Calu3 (cell line): ENCODE measurements at regions not wholly inside any gene's neighbourhood (a gene's known extent, or its start where the extent isn't known, plus 50 kb on each side); places are given as distances from the start of the nearest gene placed in this dataset.

Source experiments
- BruUV-seq: library from RNA; stranded (reverse); fragments of 400-500 nt; replicated peaks from 2 replicates; lab custom pipeline; 2021; lab: Mats Ljungman, UMichigan
- CTCF ChIA-PET: fragments of 300-600 bp; sonication (Branson Sonifier 250); formaldehyde crosslinking; loops from one replicate; lab custom pipeline; 2022; ENCODE audit warnings: antibody characterized with exemption; lab: Charles Lee
- DNase-seq: peaks from one replicate; pipeline ENCODE4 v3.0.0; 2022
- H3K27ac Mint-ChIP-seq: one replicate; pipeline ENCODE4 v1.8.0; 2022; ENCODE audit warnings: mixed read lengths; ENCODE audit not compliant: unreplicated experiment
- H3K27me3 Mint-ChIP-seq: one replicate; pipeline ENCODE4 v1.8.0; 2022; ENCODE audit warnings: mixed read lengths; ENCODE audit not compliant: unreplicated experiment
- H3K36me3 Mint-ChIP-seq: one replicate; pipeline ENCODE4 v1.8.0; 2022; ENCODE audit warnings: mild to moderate bottlenecking, moderate library complexity, mixed read lengths; ENCODE audit not compliant: insufficient read depth, unreplicated experiment
- H3K4me1 Mint-ChIP-seq: one replicate; pipeline ENCODE4 v1.8.0; 2022; ENCODE audit warnings: mild to moderate bottlenecking, low read depth, mixed read lengths; ENCODE audit not compliant: unreplicated experiment
- H3K4me3 Mint-ChIP-seq: one replicate; pipeline ENCODE4 v1.8.0; 2022; ENCODE audit warnings: mild to moderate bottlenecking, low read depth, moderate library complexity, mixed read lengths; ENCODE audit not compliant: unreplicated experiment
- H3K9me3 Mint-ChIP-seq: one replicate; pipeline ENCODE4 v1.8.0; 2022; ENCODE audit warnings: low read depth, mixed read lengths; ENCODE audit not compliant: unreplicated experiment
- intact Hi-C: fragments of 100-400 bp; cut with micrococcal nuclease; formaldehyde crosslinking; loops from one replicate; pipeline ENCODE4 v1.10.0; 2022; ENCODE audit not compliant: unreplicated experiment
- TF ChIP-seq, protein P1 (sequence below): fragments of 200-600 bp; IDR thresholded peaks from one replicate; pipeline ENCODE4 v1.8.0; 2022; ENCODE audit warnings: antibody characterized with exemption; ENCODE audit not compliant: unreplicated experiment

DNA sequence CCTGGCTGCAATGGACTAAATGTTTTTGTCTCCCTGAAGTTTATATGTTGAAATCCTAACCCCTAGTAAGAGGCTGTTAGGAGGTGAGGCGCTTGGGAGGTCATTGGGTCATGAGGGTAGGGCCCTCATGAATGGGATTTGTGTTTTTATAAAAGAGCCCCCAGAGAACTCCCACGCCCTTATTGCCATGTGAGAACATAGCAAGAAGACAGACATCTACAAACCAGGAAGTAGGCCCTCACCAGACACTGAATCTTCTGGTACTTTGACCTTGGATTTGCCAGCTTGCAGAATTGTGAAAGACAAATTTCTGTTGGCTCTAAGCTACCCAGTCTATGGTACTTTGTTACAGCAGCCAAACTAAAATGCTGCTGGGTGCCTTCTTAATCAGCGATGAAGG lies 96.1 kb upstream of the SPATA13 start:
- TF ChIP-seq, protein P1, sequence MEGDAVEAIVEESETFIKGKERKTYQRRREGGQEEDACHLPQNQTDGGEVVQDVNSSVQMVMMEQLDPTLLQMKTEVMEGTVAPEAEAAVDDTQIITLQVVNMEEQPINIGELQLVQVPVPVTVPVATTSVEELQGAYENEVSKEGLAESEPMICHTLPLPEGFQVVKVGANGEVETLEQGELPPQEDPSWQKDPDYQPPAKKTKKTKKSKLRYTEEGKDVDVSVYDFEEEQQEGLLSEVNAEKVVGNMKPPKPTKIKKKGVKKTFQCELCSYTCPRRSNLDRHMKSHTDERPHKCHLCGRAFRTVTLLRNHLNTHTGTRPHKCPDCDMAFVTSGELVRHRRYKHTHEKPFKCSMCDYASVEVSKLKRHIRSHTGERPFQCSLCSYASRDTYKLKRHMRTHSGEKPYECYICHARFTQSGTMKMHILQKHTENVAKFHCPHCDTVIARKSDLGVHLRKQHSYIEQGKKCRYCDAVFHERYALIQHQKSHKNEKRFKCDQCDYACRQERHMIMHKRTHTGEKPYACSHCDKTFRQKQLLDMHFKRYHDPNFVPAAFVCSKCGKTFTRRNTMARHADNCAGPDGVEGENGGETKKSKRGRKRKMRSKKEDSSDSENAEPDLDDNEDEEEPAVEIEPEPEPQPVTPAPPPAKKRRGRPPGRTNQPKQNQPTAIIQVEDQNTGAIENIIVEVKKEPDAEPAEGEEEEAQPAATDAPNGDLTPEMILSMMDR: no peak
- no peaks in the 10 kb centered on the region for H3K9me3 Mint-ChIP-seq
- no peak overlapping the region for H3K4me3 Mint-ChIP-seq
- DNase-seq: no peak
- intact Hi-C loops: no loop called here
- no peaks in the 10 kb centered on the region for H3K4me1 Mint-ChIP-seq
- CTCF ChIA-PET: interaction anchor here (0.6 kb wide), 1 partner anchor 154 kb away, joined by 8 read pairs; no protein-coding TSS in a partner anchor
- H3K27me3 Mint-ChIP-seq: no peaks in the 10 kb centered on the region
- H3K36me3 Mint-ChIP-seq: no peaks in the 10 kb centered on the region
- no peak overlapping the region for H3K27ac Mint-ChIP-seq
- BruUV-seq: no TSS peak

DNA sequence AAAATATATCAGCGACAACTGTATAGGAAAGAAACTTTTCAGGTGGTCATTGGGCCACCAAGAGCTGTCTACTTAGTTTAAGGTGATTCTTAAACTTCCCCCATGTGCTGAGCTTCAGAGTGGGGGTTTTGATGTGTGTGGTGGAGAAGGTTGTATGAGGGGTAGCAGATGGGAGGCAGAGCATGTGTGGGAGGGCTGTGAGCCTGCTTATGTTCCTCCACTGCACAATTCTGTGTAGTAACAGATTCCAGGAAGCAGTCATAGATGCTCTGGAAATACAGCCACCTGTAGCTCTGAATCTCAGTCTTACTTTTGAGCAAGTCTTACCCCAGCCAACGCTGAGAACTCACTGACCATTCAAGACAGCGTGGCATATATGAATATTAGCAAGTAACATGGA lies 95.3 kb upstream of the SPATA13 start:
- Mint-ChIP-seq H3K9me3 (no peaks in the 10 kb centered on the region), H3K4me3 (no peak overlapping the region), H3K36me3 (no peaks in the 10 kb centered on the region), H3K27me3 (no peaks in the 10 kb centered on the region), H3K27ac (no peak overlapping the region), H3K4me1 (no peaks in the 10 kb centered on the region)
- BruUV-seq: no TSS peak
- TF ChIP-seq, protein P1: no peak
- intact Hi-C loops: no loop called here
- DNase-seq: no peak
- CTCF ChIA-PET: no interaction called here

DNA sequence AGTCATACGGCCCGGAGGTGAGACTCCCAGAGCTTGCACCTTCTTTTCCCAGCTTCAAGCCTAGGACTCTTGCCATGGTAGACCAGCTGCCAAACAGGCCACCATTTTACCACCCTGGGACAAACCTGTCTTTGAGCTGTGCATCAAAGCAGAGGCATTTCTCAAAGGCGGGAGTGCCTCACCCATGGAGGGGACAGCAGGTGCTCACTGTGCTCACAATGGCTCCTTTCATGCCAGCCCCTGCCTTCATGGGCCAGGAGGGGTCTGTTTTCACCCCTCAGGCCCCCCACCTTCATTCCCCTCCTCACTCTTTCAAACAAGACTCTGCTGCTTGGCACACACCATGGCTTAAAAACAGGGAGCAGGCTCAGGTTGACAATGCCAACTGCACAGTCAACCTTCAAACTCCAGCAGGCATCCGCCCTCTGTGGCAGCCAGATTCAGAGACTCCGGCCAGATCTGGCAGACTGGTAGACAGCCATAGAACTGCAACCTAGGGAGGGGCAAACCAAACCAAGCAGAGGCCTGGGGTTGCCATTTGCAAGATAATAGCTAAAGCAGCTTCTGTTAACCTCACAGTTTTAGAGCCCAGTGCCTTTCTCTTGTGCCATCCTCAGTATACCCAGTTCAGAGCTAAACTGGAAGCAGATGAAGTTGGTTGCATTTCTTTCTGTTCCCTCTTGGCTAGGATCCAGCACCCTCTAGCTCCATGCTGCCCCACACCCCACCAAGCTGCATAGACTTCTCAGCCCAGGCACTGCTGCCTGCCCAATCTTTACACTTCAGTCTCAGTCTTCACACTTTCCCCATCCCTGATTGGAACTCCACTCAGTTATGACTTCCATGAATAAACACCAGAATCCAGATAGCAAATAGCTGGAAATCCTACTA lies 93.9 kb upstream of the SPATA13 start:
- Mint-ChIP-seq H3K27me3 (no peaks in the 10 kb centered on the region), H3K4me3 (no peak overlapping the region), H3K36me3 (no peaks in the 10 kb centered on the region), H3K4me1 (peaks cover 5% of the 10 kb centered on the region), H3K9me3 (no peaks in the 10 kb centered on the region), H3K27ac (no peak overlapping the region)
- TF ChIP-seq, protein P1: no peak
- no peak for DNase-seq
- CTCF ChIA-PET: no interaction called here
- intact Hi-C loops: no loop called here
- BruUV-seq: no TSS peak

DNA sequence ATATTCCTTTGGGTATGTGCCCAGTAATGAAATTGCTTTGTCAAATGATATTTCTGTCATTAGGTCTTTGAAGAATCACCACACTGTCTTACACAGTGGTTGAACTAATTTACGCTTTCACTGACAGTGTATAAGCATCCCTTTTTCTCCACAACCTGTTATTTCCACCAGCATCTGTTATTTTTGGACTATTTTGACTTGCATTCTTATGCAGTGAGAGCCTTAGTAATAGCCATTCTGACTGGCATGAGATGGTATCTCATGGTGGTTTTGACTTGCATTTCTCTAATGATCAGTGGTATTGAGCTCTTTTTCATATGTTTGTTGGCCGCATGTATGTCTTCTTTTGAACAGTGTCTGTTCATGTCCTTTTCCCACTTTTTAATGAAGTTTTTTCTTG lies 92.0 kb upstream of the SPATA13 start:
- intact Hi-C loops: no loop called here
- TF ChIP-seq, protein P1: no peak
- no peak for DNase-seq
- Mint-ChIP-seq H3K9me3 (no peaks in the 10 kb centered on the region), H3K27me3 (no peaks in the 10 kb centered on the region), H3K36me3 (no peaks in the 10 kb centered on the region), H3K4me3 (no peak overlapping the region), H3K4me1 (peaks cover 17% of the 10 kb centered on the region), H3K27ac (no peak overlapping the region)
- CTCF ChIA-PET: no interaction called here
- no TSS peak for BruUV-seq
